Prostate gland (tissue), 2 donors: ENCODE measurements at regions not wholly inside any gene's neighbourhood (a gene's known extent, or its start where the extent isn't known, plus 50 kb on each side); places are given as distances from the start of the nearest gene placed in this dataset.

Experiments used
- CTCF ChIP-seq, 4 experiments: fragments of 200-600 bp in 2 of 4; fragments of 450-650 bp in 2 of 4; sonication (generic) in 2 of 4; IDR thresholded peaks; 1 replicate in 3 of 4; 2 replicates in 1 of 4; pipeline ENCODE4 v1.5.1; 2016 to 2019; ENCODE audit warnings: antibody characterized with exemption in 4 of 4, mild to moderate bottlenecking in 2 of 4, moderate library complexity in 2 of 4
- POLR2A ChIP-seq: fragments of 450-650 bp; IDR thresholded peaks from one replicate; pipeline ENCODE4 v1.6.1; 2016; ENCODE audit warnings: antibody characterized with exemption, mild to moderate bottlenecking
- POLR2AphosphoS5 ChIP-seq: sonication (generic); formaldehyde crosslinking; IDR thresholded peaks from one replicate; pipeline ENCODE4 v1.6.1; 2017; ENCODE audit warnings: antibody characterized with exemption

GRCh38 chr11:98703779-98704556 lies 316.8 kb upstream of the CNTN5 start:
- TF ChIP-seq POLR2AphosphoS5 (no peak), CTCF (IDR thresholded peaks at IDR 0.05) (no peak), POLR2A (no peak)
